Kidney epithelial cell (primary cell): ENCODE measurements at regions not wholly inside any gene's neighbourhood (a gene's known extent, or its start where the extent isn't known, plus 50 kb on each side); places are given as distances from the start of the nearest gene placed in this dataset.

Experiments used
- DNase-seq: peaks from one replicate; pipeline ENCODE4 v3.0.0-alpha.2; 2010; ENCODE audit warnings: low read depth
- H3K27me3 ChIP-seq: 2 replicates; pipeline ENCODE4 v1.6.0; 2011; ENCODE audit warnings: low read length; ENCODE audit not compliant: control insufficient read depth, insufficient read depth
- H3K36me3 ChIP-seq: 2 replicates; pipeline ENCODE4 v1.5.1; 2011; ENCODE audit warnings: low read length; ENCODE audit not compliant: control insufficient read depth, insufficient read depth
- H3K4me3 ChIP-seq: 2 replicates; pipeline ENCODE4 v1.5.1; 2011; ENCODE audit warnings: low read depth, mild to moderate bottlenecking, control low read depth, low read length
- CTCF ChIP-seq: IDR thresholded peaks from 2 replicates; pipeline ENCODE4 v1.5.1; 2011; ENCODE audit warnings: mild to moderate bottlenecking, moderate library complexity, low read length, control low read depth, inconsistent platforms; ENCODE audit not compliant: insufficient read depth, poor library complexity, severe bottlenecking

- TF ChIP-seq CTCF: no peak
- no peaks in the 10 kb centered on the region for H3K27me3 ChIP-seq
- H3K36me3 ChIP-seq: no peaks in the 10 kb centered on the region
- H3K4me3 ChIP-seq: no peak overlapping the region
- no peak for DNase-seq
These were observed 167.3 kb upstream of the PGR start for GRCh38 chr11:101296896-101297295.

- H3K36me3 ChIP-seq: no peaks in the 10 kb centered on the region
- no peak for DNase-seq
- no peak for TF ChIP-seq CTCF
- no peaks in the 10 kb centered on the region for H3K27me3 ChIP-seq
- H3K4me3 ChIP-seq: no peak overlapping the region
These were observed 163.1 kb upstream of the PGR start for GRCh38 chr11:101292661-101293240.

- Histone ChIP-seq H3K27me3 (no peaks in the 10 kb centered on the region), H3K36me3 (no peaks in the 10 kb centered on the region), H3K4me3 (no peak overlapping the region)
- TF ChIP-seq CTCF: no peak
- DNase-seq: no peak
These were observed 161.7 kb upstream of the PGR start for GRCh38 chr11:101291279-101291678.

GRCh38 chr11:101288392-101288791 is 158.8 kb upstream of the PGR start:
- Histone ChIP-seq H3K36me3 (no peaks in the 10 kb centered on the region), H3K4me3 (no peak overlapping the region), H3K27me3 (no peaks in the 10 kb centered on the region)
- no peak for DNase-seq
- no peak for TF ChIP-seq CTCF

GRCh38 chr11:101279728-101280127 is 150.1 kb upstream of the PGR start:
- TF ChIP-seq CTCF: no peak
- no peak for DNase-seq
- no peaks in the 10 kb centered on the region for H3K27me3 ChIP-seq
- no peak overlapping the region for H3K4me3 ChIP-seq
- no peaks in the 10 kb centered on the region for H3K36me3 ChIP-seq

- DNase-seq: no peak
- no peak for TF ChIP-seq CTCF
- H3K4me3 ChIP-seq: no peak overlapping the region
- H3K27me3 ChIP-seq: no peaks in the 10 kb centered on the region
- H3K36me3 ChIP-seq: no peaks in the 10 kb centered on the region
These were observed 148.7 kb upstream of the PGR start for GRCh38 chr11:101278286-101278685.
